ENCODE measurements at regions not wholly inside any gene's neighbourhood (a gene's known extent, or its start where the extent isn't known, plus 50 kb on each side); places are given as distances from the start of the nearest gene placed in this dataset.

DNA sequence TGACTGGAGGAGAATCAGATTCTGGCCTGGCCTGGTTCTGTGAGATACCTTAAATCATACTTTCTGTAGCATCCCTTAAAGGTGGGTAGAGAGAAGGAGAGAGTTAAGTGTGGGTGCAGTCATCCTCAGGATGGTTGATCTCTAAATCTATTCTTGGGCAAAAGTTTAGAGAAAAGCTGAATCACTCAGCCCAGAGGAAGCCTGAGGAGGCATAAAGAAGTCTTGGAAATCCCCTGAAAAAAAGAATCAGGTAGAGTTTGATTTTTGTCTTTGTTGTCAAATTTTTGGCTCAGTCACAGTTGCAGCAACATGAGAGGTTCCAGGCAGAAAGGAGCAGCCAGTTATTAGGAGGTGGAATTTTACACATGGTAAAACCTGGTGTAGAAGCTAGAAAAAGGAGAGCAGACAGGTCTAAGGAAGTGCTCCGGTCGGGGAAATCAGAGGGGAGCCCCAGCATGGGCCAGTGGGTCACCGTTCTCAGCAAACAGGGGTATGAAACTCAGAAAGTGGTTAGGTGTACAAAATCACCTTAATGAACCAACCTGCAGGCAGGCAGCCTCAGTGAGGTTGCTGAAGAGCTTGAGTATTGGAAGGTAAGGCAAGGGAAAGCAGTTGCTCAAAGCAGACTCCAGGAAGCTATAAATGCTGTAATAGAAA, 116.2 kb upstream of the CNTLN start:
- Histone ChIP-seq H3K27ac (ENCODE audit: low read depth, low read length) (no peak overlapping the region), H2AFZ (ENCODE audit: low read depth, low read length, poor library complexity, severe bottlenecking) (no peak overlapping the region), H3K36me3 (ENCODE audit: control insufficient read depth in 1 of 2, insufficient read depth in 2 of 2, low read length in 2 of 2) (no peaks in the 10 kb centered on the region), H3K9ac (ENCODE audit: low read length) (no peak overlapping the region), H3K4me2 (ENCODE audit: low read length) (no peak overlapping the region), H3K79me2 (ENCODE audit: insufficient read depth, low read length) (no peaks in the 10 kb centered on the region), H3K27me3 (ENCODE audit: insufficient read depth, low read length) (no peaks in the 10 kb centered on the region), H3K9me3 (ENCODE audit: control insufficient read depth in 1 of 2, insufficient read depth in 1 of 2, low read depth in 1 of 2, low read length in 2 of 2) (no peaks in the 10 kb centered on the region), H3K4me3 (replicated peaks in 1 of 2; ENCODE audit: low read depth in 1 of 2, low read length in 2 of 2) (no peak overlapping the region), H3K4me1 (ENCODE audit: control insufficient read depth in 1 of 2, insufficient read depth in 2 of 2, low read length in 2 of 2) (no peaks in the 10 kb centered on the region), H4K20me1 (ENCODE audit: insufficient read depth) (no peaks in the 10 kb centered on the region), H3K9me2 (ENCODE audit: insufficient read depth) (no peaks in the 10 kb centered on the region)
- intact Hi-C loops (cut with micrococcal nuclease) = no loop called here
- POLR2A ChIA-PET = no interaction called here
- TF ChIP-seq CBX3 (IDR thresholded peaks at IDR 0.05; ENCODE audit: low read depth) (no peak), ZNF274 (IDR thresholded peaks at IDR 0.05; ENCODE audit: low read depth, low read length) (no peak), EZH2phosphoT487 (IDR thresholded peaks at IDR 0.05; ENCODE audit: borderline replicate concordance) (no peak), SIN3A (IDR thresholded peaks at IDR 0.05; ENCODE audit: low read depth) (no peak), CEBPB (IDR thresholded peaks at IDR 0.05; ENCODE audit: low read depth) (no peak), SP1 (IDR thresholded peaks at IDR 0.05; ENCODE audit: low read depth) (no peak), EGR1 (IDR thresholded peaks at IDR 0.05; ENCODE audit: low read depth) (no peak), FOSL1 (IDR thresholded peaks at IDR 0.05; ENCODE audit: low read depth) (no peak), SRF (IDR thresholded peaks at IDR 0.05; ENCODE audit: low read depth) (no peak), POLR2A (IDR thresholded peaks at IDR 0.05; ENCODE audit: borderline replicate concordance, extremely low read depth, insufficient read depth, insufficient read length) (no peak), ZFX (IDR thresholded peaks at IDR 0.05) (no peak), POLR2AphosphoS5 (IDR thresholded peaks at IDR 0.05; ENCODE audit: low read depth, low read length) (no peak)
- TF ChIP-seq, protein P1, sequence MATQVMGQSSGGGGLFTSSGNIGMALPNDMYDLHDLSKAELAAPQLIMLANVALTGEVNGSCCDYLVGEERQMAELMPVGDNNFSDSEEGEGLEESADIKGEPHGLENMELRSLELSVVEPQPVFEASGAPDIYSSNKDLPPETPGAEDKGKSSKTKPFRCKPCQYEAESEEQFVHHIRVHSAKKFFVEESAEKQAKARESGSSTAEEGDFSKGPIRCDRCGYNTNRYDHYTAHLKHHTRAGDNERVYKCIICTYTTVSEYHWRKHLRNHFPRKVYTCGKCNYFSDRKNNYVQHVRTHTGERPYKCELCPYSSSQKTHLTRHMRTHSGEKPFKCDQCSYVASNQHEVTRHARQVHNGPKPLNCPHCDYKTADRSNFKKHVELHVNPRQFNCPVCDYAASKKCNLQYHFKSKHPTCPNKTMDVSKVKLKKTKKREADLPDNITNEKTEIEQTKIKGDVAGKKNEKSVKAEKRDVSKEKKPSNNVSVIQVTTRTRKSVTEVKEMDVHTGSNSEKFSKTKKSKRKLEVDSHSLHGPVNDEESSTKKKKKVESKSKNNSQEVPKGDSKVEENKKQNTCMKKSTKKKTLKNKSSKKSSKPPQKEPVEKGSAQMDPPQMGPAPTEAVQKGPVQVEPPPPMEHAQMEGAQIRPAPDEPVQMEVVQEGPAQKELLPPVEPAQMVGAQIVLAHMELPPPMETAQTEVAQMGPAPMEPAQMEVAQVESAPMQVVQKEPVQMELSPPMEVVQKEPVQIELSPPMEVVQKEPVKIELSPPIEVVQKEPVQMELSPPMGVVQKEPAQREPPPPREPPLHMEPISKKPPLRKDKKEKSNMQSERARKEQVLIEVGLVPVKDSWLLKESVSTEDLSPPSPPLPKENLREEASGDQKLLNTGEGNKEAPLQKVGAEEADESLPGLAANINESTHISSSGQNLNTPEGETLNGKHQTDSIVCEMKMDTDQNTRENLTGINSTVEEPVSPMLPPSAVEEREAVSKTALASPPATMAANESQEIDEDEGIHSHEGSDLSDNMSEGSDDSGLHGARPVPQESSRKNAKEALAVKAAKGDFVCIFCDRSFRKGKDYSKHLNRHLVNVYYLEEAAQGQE (IDR thresholded peaks at IDR 0.05; ENCODE audit: low read depth) = no peak
- TF ChIP-seq, protein P2, sequence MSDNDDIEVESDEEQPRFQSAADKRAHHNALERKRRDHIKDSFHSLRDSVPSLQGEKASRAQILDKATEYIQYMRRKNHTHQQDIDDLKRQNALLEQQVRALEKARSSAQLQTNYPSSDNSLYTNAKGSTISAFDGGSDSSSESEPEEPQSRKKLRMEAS (IDR thresholded peaks at IDR 0.05) = no peak
- no peak for ATAC-seq
- RAD21 ChIA-PET (ENCODE audit: low non-redundant PET in 1 of 2, low total read pairs in 2 of 2, uncharacterized antibody in 2 of 2, unreplicated experiment in 2 of 2) = no interaction called here
- BruUV-seq (replicated peaks) = no TSS peak
- CTCF ChIA-PET = no interaction called here
- DNase-seq (ENCODE audit: low read depth, low spot score) = no peak

Data from HCT116 (cell line).